Spleen (tissue), 11 donors: ENCODE measurements at regions not wholly inside any gene's neighbourhood (a gene's known extent, or its start where the extent isn't known, plus 50 kb on each side); places are given as distances from the start of the nearest gene placed in this dataset.

ENCODE experiments used
- DNase-seq: peaks from one replicate; pipeline ENCODE4 v3.0.0-alpha.2; 2020
- H3K27ac ChIP-seq, 8 donors: fragments of 200-600 bp; sonication (generic) in 7 of 8; 1 replicate in 4 of 8; 2 replicates in 4 of 8; pipeline versions ENCODE4 v1.5.0 to v1.8.0; 2016 to 2021; ENCODE audit warnings: inconsistent platforms in 4 of 8, mild to moderate bottlenecking in 4 of 8, moderate library complexity in 1 of 8
- H3K27me3 ChIP-seq, 7 donors: fragments of 200-600 bp; sonication (generic) in 6 of 7; replicated peaks in 1 of 7; 1 replicate in 4 of 7; 2 replicates in 3 of 7; pipeline versions ENCODE4 v1.5.0 to v1.8.0; 2016 to 2021; ENCODE audit warnings: inconsistent platforms in 3 of 7, mild to moderate bottlenecking in 1 of 7
- H3K36me3 ChIP-seq, 6 donors: fragments of 200-600 bp; sonication (generic) in 5 of 6; 1 replicate in 4 of 6; 2 replicates in 2 of 6; pipeline versions ENCODE4 v1.5.0 to v1.8.0; 2016 to 2021; ENCODE audit warnings: inconsistent platforms in 2 of 6
- H3K4me1 ChIP-seq, 6 donors: fragments of 200-600 bp; sonication (generic) in 5 of 6; 1 replicate in 3 of 6; 2 replicates in 3 of 6; pipeline versions ENCODE4 v1.5.0 to v1.8.0; 2016 to 2021; ENCODE audit warnings: inconsistent platforms in 3 of 6
- H3K4me3 ChIP-seq, 8 donors: fragments of 200-600 bp; sonication (generic) in 7 of 8; 1 replicate in 4 of 8; 2 replicates in 4 of 8; pipeline versions ENCODE4 v1.5.0 to v1.8.0; 2016 to 2021; ENCODE audit warnings: inconsistent platforms in 4 of 8, mild to moderate bottlenecking in 4 of 8, moderate library complexity in 2 of 8
- H3K9me3 ChIP-seq, 8 donors: fragments of 200-600 bp; sonication (generic) in 7 of 8; 1 replicate in 4 of 8; 2 replicates in 4 of 8; pipeline versions ENCODE4 v1.5.0 to v1.8.0; 2016 to 2021; ENCODE audit warnings: inconsistent platforms in 4 of 8
- CTCF ChIP-seq, 11 experiments: fragments of 200-600 bp in 7 of 11; fragments of 450-650 bp in 4 of 11; sonication (generic) in 4 of 11; IDR thresholded peaks in 8 of 11; conservative IDR thresholded peaks in 3 of 11; 1 replicate in 7 of 11; 2 replicates in 4 of 11; pipeline versions ENCODE4 v1.4.0 to v1.8.0; 2016 to 2021; ENCODE audit warnings: antibody characterized with exemption in 11 of 11, inconsistent platforms in 4 of 11, mild to moderate bottlenecking in 1 of 11
- POLR2A ChIP-seq, 3 donors: fragments of 450-650 bp; IDR thresholded peaks; one replicate each; pipeline ENCODE4 v1.5.1; 2017; ENCODE audit warnings: antibody characterized with exemption in 3 of 3, mild to moderate bottlenecking in 1 of 3
- POLR2AphosphoS5 ChIP-seq, 3 donors: sonication (generic); formaldehyde crosslinking; IDR thresholded peaks; one replicate each; pipeline ENCODE4 v1.5.1; 2017; ENCODE audit warnings: antibody characterized with exemption in 3 of 3
- WGBS, 5 donors: extraction: QIAGEN DNeasy Blood & Tissue Kit in 3 of 5; methylation state at CpG; one replicate each; pipeline versions ENCODE4 v1.1.5 to v1.1.7; 2013 to 2018; 5-methylcytosine and 5-hydroxymethylcytosine counted together
- intact Hi-C: fragments of 100-400 bp; cut with DNase I; formaldehyde crosslinking; loops from one replicate; pipeline ENCODE4 v1.15.0; 2023; ENCODE audit warnings: low total_unique reads
- donor health status: healthy with polysubstance abuse.
- donor health status: DM: no; HTN: no; CAD: no; lungs with moderate emphysema.
- donor health status: DM: no; HTN: no; CAD: no.
- donor health status: Bipolar disorder and iron deficiency.
- donor health status: healthy.
- donor health status: DM: no; HTN: no; CAD: no.
- donor health status: DM: yes; HTN: yes; CAD: no.

GRCh38 chr4:165726831-165727230, 146.2 kb upstream of the TLL1 start:
- no peak overlapping the region for H3K4me3 ChIP-seq
- intact Hi-C loops = no loop called here
- peaks cover 0 to 5% (median 0%) of the 10 kb centered on the region in 8 donors for H3K9me3 ChIP-seq
- H3K27ac ChIP-seq = no peak overlapping the region
- H3K27me3 ChIP-seq = no peaks in the 10 kb centered on the region
- no peaks in the 10 kb centered on the region for H3K4me1 ChIP-seq
- DNase-seq = no peak
- TF ChIP-seq POLR2AphosphoS5 (IDR thresholded peaks at IDR 0.05) (no peak), POLR2A (IDR thresholded peaks at IDR 0.05) (no peak), CTCF (IDR thresholded peaks at IDR 0.05 in 8 of 11, conservative IDR thresholded peaks at IDR 0.05 in 3 of 11) (no peak)
- 80 to 95% (median 89%) methylated on average over 2 of the region's 2 CpGs for WGBS, 5 donors
- no peaks in the 10 kb centered on the region for H3K36me3 ChIP-seq

GRCh38 chr4:165737309-165737972, 135.6 kb upstream of the TLL1 start:
- no peak for TF ChIP-seq POLR2A (IDR thresholded peaks at IDR 0.05)
- TF ChIP-seq CTCF (IDR thresholded peaks at IDR 0.05 in 8 of 11, conservative IDR thresholded peaks at IDR 0.05 in 3 of 11) = no peak
- TF ChIP-seq POLR2AphosphoS5 (IDR thresholded peaks at IDR 0.05) = no peak
- WGBS, 5 donors = 57 to 93% (median 73%) methylated on average over 1 of the region's 1 CpG
- Histone ChIP-seq H3K4me3 (no peak overlapping the region), H3K4me1 (no peaks in the 10 kb centered on the region), H3K27me3 (no peaks in the 10 kb centered on the region), H3K9me3 (no peaks in the 10 kb centered on the region), H3K36me3 (no peaks in the 10 kb centered on the region), H3K27ac (no peak overlapping the region)
- no peak for DNase-seq
- intact Hi-C loops = no loop called here

GRCh38 chr4:165738571-165738970, 134.5 kb upstream of the TLL1 start:
- no peak overlapping the region for H3K27ac ChIP-seq
- intact Hi-C loops = no loop called here
- H3K27me3 ChIP-seq = no peaks in the 10 kb centered on the region
- no peaks in the 10 kb centered on the region for H3K4me1 ChIP-seq
- WGBS, 5 donors = 83 to 100% (median 92%) methylated on average over 1 of the region's 1 CpG
- H3K9me3 ChIP-seq = no peaks in the 10 kb centered on the region
- H3K4me3 ChIP-seq = no peak overlapping the region
- no peak for TF ChIP-seq POLR2AphosphoS5 (IDR thresholded peaks at IDR 0.05)
- TF ChIP-seq POLR2A (IDR thresholded peaks at IDR 0.05) = no peak
- TF ChIP-seq CTCF (IDR thresholded peaks at IDR 0.05 in 8 of 11, conservative IDR thresholded peaks at IDR 0.05 in 3 of 11) = no peak
- no peak for DNase-seq
- no peaks in the 10 kb centered on the region for H3K36me3 ChIP-seq

GRCh38 chr4:165740911-165741310, 132.1 kb upstream of the TLL1 start:
- DNase-seq = no peak
- intact Hi-C loops = no loop called here
- Histone ChIP-seq H3K9me3 (no peaks in the 10 kb centered on the region), H3K27me3 (no peaks in the 10 kb centered on the region), H3K4me3 (no peak overlapping the region), H3K36me3 (no peaks in the 10 kb centered on the region), H3K27ac (no peak overlapping the region), H3K4me1 (no peaks in the 10 kb centered on the region)
- no peak for TF ChIP-seq POLR2A (IDR thresholded peaks at IDR 0.05)
- no peak for TF ChIP-seq CTCF (IDR thresholded peaks at IDR 0.05 in 8 of 11, conservative IDR thresholded peaks at IDR 0.05 in 3 of 11)
- TF ChIP-seq POLR2AphosphoS5 (IDR thresholded peaks at IDR 0.05) = no peak
- WGBS, 5 donors = 37 to 57% (median 44%) methylated on average over 6 of the region's 6 CpGs
